Gastroesophageal sphincter (tissue), 3 donors: ENCODE measurements at regions not wholly inside any gene's neighbourhood (a gene's known extent, or its start where the extent isn't known, plus 50 kb on each side); places are given as distances from the start of the nearest gene placed in this dataset.

Experiments used
- EP300 ChIP-seq: sonication (generic); formaldehyde crosslinking; IDR thresholded peaks from one replicate; pipeline ENCODE4 v1.6.1; 2017; ENCODE audit warnings: antibody characterized with exemption, mild to moderate bottlenecking
- TF ChIP-seq, protein P1 (sequence below), 4 experiments: fragments of 200-600 bp in 2 of 4; fragments of 450-650 bp in 2 of 4; sonication (generic) in 1 of 4; IDR thresholded peaks; one replicate each; pipeline ENCODE4 v1.5.1; 2017 to 2019; ENCODE audit warnings: antibody characterized with exemption in 4 of 4, mild to moderate bottlenecking in 2 of 4, moderate library complexity in 2 of 4

DNA sequence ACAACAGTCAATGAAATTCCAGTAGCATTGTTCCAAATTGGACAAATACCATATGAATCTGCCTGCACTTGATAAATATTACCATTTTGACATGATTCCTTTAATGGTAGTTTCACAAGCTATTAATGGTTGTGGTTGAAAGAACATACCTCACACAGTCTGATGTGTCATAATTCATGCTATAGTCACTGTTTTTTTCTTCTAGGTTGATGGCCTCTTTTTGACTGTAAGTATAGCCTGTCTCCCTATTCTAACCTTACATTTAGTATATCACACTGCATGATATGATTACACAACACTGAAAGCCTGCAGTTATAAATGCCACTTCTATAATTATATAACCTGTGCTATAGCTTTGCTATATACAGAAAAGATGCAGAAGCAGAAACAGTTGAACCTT lies 834.1 kb downstream of the NSUN3 start:
- TF ChIP-seq, protein P1, sequence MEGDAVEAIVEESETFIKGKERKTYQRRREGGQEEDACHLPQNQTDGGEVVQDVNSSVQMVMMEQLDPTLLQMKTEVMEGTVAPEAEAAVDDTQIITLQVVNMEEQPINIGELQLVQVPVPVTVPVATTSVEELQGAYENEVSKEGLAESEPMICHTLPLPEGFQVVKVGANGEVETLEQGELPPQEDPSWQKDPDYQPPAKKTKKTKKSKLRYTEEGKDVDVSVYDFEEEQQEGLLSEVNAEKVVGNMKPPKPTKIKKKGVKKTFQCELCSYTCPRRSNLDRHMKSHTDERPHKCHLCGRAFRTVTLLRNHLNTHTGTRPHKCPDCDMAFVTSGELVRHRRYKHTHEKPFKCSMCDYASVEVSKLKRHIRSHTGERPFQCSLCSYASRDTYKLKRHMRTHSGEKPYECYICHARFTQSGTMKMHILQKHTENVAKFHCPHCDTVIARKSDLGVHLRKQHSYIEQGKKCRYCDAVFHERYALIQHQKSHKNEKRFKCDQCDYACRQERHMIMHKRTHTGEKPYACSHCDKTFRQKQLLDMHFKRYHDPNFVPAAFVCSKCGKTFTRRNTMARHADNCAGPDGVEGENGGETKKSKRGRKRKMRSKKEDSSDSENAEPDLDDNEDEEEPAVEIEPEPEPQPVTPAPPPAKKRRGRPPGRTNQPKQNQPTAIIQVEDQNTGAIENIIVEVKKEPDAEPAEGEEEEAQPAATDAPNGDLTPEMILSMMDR (IDR thresholded peaks at IDR 0.05), result no peak
- TF ChIP-seq EP300, result no peak
